WTC11 (cell line): ENCODE measurements at regions not wholly inside any gene's neighbourhood (a gene's known extent, or its start where the extent isn't known, plus 50 kb on each side); places are given as distances from the start of the nearest gene placed in this dataset.

Experiments used
- ATAC-seq: fragments of 200-7000 bp; cut with Tn5 transposase; 2 replicates; pipeline ENCODE4 v1.10.0; 2021; ENCODE audit warnings: mild to moderate bottlenecking, moderate library complexity
- CTCF ChIA-PET: fragments of 300-600 bp; sonication (Branson Sonifier 250); formaldehyde crosslinking; loops from one replicate; lab custom pipeline; 2021; ENCODE audit warnings: antibody characterized with exemption; lab: Charles Lee
- POLR2A ChIA-PET: fragments of 350-600 bp; sonication (Branson Sonifier 250); formaldehyde crosslinking; loops from one replicate; lab custom pipeline; 2021; ENCODE audit warnings: antibody characterized with exemption; lab: Charles Lee
- DNase-seq: peaks from one replicate; pipeline ENCODE4 v3.0.0; 2021; ENCODE audit warnings: low spot score
- H3K27ac Mint-ChIP-seq: 2 replicates; pipeline ENCODE4 v1.8.0; 2021; ENCODE audit warnings: mixed read lengths
- H3K27me3 Mint-ChIP-seq: 2 replicates; pipeline ENCODE4 v1.8.0; 2021; ENCODE audit warnings: low read depth, mild to moderate bottlenecking, moderate library complexity, mixed read lengths
- H3K36me3 Mint-ChIP-seq: 2 replicates; pipeline ENCODE4 v1.8.0; 2021; ENCODE audit warnings: mixed read lengths
- H3K4me1 Mint-ChIP-seq: 2 replicates; pipeline ENCODE4 v1.8.0; 2022; ENCODE audit warnings: mixed read lengths
- H3K4me3 Mint-ChIP-seq: 2 replicates; pipeline ENCODE4 v1.8.0; 2021; ENCODE audit warnings: mild to moderate bottlenecking, moderate library complexity, mixed read lengths
- H3K9me3 Mint-ChIP-seq: 2 replicates; pipeline ENCODE4 v1.8.0; 2021; ENCODE audit warnings: mixed read lengths
- ATF1 ChIP-seq: sonication (generic); formaldehyde crosslinking; IDR thresholded peaks from 2 replicates; pipeline ENCODE4 v1.8.1; 2023; ENCODE audit warnings: mild to moderate bottlenecking, moderate library complexity, missing genetic modification reagents
- CREB1 ChIP-seq: sonication (generic); formaldehyde crosslinking; IDR thresholded peaks from 2 replicates; pipeline ENCODE4 v1.8.0; 2023; ENCODE audit warnings: mild to moderate bottlenecking, missing genetic modification reagents
- CREM ChIP-seq: sonication (generic); formaldehyde crosslinking; IDR thresholded peaks from 2 replicates; pipeline ENCODE4 v1.8.1; 2022; ENCODE audit warnings: mild to moderate bottlenecking, missing genetic modification reagents, moderate library complexity
- ESRRA ChIP-seq: sonication (generic); formaldehyde crosslinking; IDR thresholded peaks from 2 replicates; pipeline ENCODE4 v1.8.1; 2022; ENCODE audit warnings: mild to moderate bottlenecking, missing genetic modification reagents, borderline replicate concordance
- GRHL2 ChIP-seq: fragments of 250-450 bp; sonication (Bioruptor Pico); IDR thresholded peaks from 2 replicates; pipeline ENCODE4 v1.8.0; 2022; ENCODE audit warnings: mild to moderate bottlenecking, moderate library complexity; ENCODE audit not compliant: insufficient replicate concordance, severe bottlenecking
- NFATC4 ChIP-seq: fragments of 250-450 bp; sonication (Bioruptor Pico); IDR thresholded peaks from 2 replicates; pipeline ENCODE4 v1.9.0; 2021; ENCODE audit warnings: mild to moderate bottlenecking
- NFYB ChIP-seq: sonication (generic); formaldehyde crosslinking; conservative IDR thresholded peaks from 2 replicates; pipeline ENCODE4 v1.8.0; 2022; ENCODE audit warnings: low read depth, missing genetic modification reagents
- NR2C2 ChIP-seq: sonication (generic); formaldehyde crosslinking; IDR thresholded peaks from 2 replicates; pipeline ENCODE4 v1.8.0; 2022; ENCODE audit warnings: mild to moderate bottlenecking, missing genetic modification reagents
- PRRX2 ChIP-seq: fragments of 250-450 bp; sonication (Bioruptor Pico); IDR thresholded peaks from 2 replicates; pipeline ENCODE4 v1.8.0; 2021; ENCODE audit warnings: mild to moderate bottlenecking
- RELA ChIP-seq: sonication (generic); formaldehyde crosslinking; IDR thresholded peaks from 2 replicates; pipeline ENCODE4 v1.8.1; 2022; ENCODE audit warnings: missing genetic modification reagents, mild to moderate bottlenecking, borderline replicate concordance
- TEAD4 ChIP-seq: sonication (generic); formaldehyde crosslinking; IDR thresholded peaks from 2 replicates; pipeline ENCODE4 v1.8.0; 2022; ENCODE audit warnings: mild to moderate bottlenecking, missing genetic modification reagents
- TP53 ChIP-seq: sonication (generic); formaldehyde crosslinking; IDR thresholded peaks from 2 replicates; pipeline ENCODE4 v1.8.1; 2023; ENCODE audit warnings: mild to moderate bottlenecking, missing genetic modification reagents
- ZNF121 ChIP-seq: sonication (generic); formaldehyde crosslinking; IDR thresholded peaks from 2 replicates; pipeline ENCODE4 v1.8.0; 2023; ENCODE audit warnings: missing genetic modification reagents
- ZNF219 ChIP-seq: sonication (generic); formaldehyde crosslinking; IDR thresholded peaks from 2 replicates; pipeline ENCODE4 v1.8.0; 2023; ENCODE audit warnings: missing genetic modification reagents, mild to moderate bottlenecking, borderline replicate concordance
- ZNF416 ChIP-seq: fragments of 250-450 bp; sonication (Bioruptor Pico); IDR thresholded peaks from 2 replicates; pipeline ENCODE4 v1.9.0; 2021; ENCODE audit warnings: mild to moderate bottlenecking, inconsistent platforms
- ZNF671 ChIP-seq: fragments of 250-450 bp; sonication (Bioruptor Pico); IDR thresholded peaks from 2 replicates; pipeline ENCODE4 v1.8.0; 2021; ENCODE audit warnings: mild to moderate bottlenecking
- TF ChIP-seq, protein P1 (sequence below): sonication (generic); formaldehyde crosslinking; IDR thresholded peaks from 2 replicates; pipeline ENCODE4 v1.8.0; 2023; ENCODE audit warnings: missing genetic modification reagents
- TF ChIP-seq, protein P2 (sequence below): sonication (generic); formaldehyde crosslinking; IDR thresholded peaks from 2 replicates; pipeline ENCODE4 v1.8.0; 2022; ENCODE audit warnings: mild to moderate bottlenecking, missing genetic modification reagents
- TF ChIP-seq, protein P3 (sequence below): sonication (generic); formaldehyde crosslinking; IDR thresholded peaks from 2 replicates; pipeline ENCODE4 v1.8.1; 2023; ENCODE audit warnings: mild to moderate bottlenecking, missing genetic modification reagents, borderline replicate concordance
- TF ChIP-seq, protein P4 (sequence below): sonication (generic); formaldehyde crosslinking; conservative IDR thresholded peaks from 2 replicates; pipeline ENCODE4 v1.8.1; 2023; ENCODE audit warnings: mild to moderate bottlenecking, low read depth, missing genetic modification reagents, moderate library complexity
- TF ChIP-seq, protein P5 (sequence below): sonication (generic); formaldehyde crosslinking; IDR thresholded peaks from 2 replicates; pipeline ENCODE4 v1.8.1; 2023; ENCODE audit warnings: mild to moderate bottlenecking, moderate library complexity, missing genetic modification reagents

DNA sequence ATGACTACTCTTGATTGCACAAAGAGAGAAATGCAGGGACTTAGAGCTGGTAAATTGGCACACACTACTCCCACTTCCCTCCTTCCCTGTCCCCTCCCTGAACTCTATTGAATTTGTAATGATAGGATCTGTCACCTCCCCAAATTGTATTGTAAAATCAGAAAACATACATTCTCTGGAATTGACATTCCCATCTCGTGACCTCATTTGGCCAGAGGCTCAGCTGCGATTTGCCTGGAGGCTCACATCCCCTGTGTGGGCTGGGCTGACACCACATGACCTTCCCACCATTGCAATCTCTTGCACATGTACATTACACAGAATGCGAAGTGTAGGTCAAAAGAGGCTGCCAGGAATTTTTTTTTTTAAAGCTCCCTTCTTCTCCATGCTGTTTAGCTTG lies 172.1 kb downstream of the MID1IP1 start:
- Mint-ChIP-seq H3K4me3 (no peak overlapping the region), H3K4me1 (no peaks in the 10 kb centered on the region), H3K36me3 (no peaks in the 10 kb centered on the region), H3K9me3 (no peaks in the 10 kb centered on the region), H3K27ac (no peak overlapping the region), H3K27me3 (no peaks in the 10 kb centered on the region)
- TF ChIP-seq ATF1 (CRISPR knock-in tag) (no peak), PRRX2 (CRISPR knock-in tag) (no peak)
- ATAC-seq: no peak
- DNase-seq: no peak
- CTCF ChIA-PET: no interaction called here
- POLR2A ChIA-PET: no interaction called here

DNA sequence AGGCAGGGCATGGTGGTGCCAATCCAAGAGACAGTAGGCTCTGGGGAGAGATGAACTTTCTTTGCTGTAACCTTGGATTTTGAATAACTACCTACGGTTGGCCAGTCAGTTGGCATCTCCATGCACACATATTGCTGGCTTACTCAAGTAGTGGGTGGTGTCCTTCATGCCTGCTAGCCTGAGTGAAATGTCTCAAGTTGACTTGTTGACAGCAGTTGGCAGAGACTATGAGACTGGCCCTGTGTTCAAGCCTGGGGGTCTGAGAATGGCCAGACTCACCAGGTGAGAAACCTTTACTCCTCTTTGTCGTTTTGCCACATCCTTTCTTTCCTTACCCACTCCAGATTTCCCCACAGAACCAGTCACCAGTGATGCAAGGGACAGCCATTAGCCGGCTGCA lies 173.3 kb downstream of the MID1IP1 start:
- Mint-ChIP-seq H3K27me3 (no peaks in the 10 kb centered on the region), H3K4me3 (no peak overlapping the region), H3K27ac (no peak overlapping the region), H3K9me3 (no peaks in the 10 kb centered on the region), H3K36me3 (no peaks in the 10 kb centered on the region), H3K4me1 (no peaks in the 10 kb centered on the region)
- ChIA-PET POLR2A (no interaction called here), CTCF (no interaction called here)
- TF ChIP-seq CREB1 (CRISPR knock-in tag): no peak
- no peak for TF ChIP-seq NR2C2 (CRISPR knock-in tag)
- TF ChIP-seq, protein P1, sequence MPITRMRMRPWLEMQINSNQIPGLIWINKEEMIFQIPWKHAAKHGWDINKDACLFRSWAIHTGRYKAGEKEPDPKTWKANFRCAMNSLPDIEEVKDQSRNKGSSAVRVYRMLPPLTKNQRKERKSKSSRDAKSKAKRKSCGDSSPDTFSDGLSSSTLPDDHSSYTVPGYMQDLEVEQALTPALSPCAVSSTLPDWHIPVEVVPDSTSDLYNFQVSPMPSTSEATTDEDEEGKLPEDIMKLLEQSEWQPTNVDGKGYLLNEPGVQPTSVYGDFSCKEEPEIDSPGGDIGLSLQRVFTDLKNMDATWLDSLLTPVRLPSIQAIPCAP: no peak
- TF ChIP-seq, protein P2, sequence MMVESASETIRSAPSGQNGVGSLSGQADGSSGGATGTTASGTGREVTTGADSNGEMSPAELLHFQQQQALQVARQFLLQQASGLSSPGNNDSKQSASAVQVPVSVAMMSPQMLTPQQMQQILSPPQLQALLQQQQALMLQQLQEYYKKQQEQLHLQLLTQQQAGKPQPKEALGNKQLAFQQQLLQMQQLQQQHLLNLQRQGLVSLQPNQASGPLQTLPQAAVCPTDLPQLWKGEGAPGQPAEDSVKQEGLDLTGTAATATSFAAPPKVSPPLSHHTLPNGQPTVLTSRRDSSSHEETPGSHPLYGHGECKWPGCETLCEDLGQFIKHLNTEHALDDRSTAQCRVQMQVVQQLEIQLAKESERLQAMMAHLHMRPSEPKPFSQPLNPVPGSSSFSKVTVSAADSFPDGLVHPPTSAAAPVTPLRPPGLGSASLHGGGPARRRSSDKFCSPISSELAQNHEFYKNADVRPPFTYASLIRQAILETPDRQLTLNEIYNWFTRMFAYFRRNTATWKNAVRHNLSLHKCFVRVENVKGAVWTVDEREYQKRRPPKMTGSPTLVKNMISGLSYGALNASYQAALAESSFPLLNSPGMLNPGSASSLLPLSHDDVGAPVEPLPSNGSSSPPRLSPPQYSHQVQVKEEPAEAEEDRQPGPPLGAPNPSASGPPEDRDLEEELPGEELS: no peak
- no peak for TF ChIP-seq CREM (CRISPR knock-in tag)
- no peak for TF ChIP-seq ESRRA (CRISPR knock-in tag)
- no peak for TF ChIP-seq TP53 (CRISPR knock-in tag)
- no peak for TF ChIP-seq GRHL2 (CRISPR knock-in tag)
- no peak for TF ChIP-seq NFATC4
- TF ChIP-seq ZNF121 (CRISPR knock-in tag): no peak
- TF ChIP-seq ZNF416 (CRISPR knock-in tag): no peak
- TF ChIP-seq RELA: no peak
- TF ChIP-seq, protein P3, sequence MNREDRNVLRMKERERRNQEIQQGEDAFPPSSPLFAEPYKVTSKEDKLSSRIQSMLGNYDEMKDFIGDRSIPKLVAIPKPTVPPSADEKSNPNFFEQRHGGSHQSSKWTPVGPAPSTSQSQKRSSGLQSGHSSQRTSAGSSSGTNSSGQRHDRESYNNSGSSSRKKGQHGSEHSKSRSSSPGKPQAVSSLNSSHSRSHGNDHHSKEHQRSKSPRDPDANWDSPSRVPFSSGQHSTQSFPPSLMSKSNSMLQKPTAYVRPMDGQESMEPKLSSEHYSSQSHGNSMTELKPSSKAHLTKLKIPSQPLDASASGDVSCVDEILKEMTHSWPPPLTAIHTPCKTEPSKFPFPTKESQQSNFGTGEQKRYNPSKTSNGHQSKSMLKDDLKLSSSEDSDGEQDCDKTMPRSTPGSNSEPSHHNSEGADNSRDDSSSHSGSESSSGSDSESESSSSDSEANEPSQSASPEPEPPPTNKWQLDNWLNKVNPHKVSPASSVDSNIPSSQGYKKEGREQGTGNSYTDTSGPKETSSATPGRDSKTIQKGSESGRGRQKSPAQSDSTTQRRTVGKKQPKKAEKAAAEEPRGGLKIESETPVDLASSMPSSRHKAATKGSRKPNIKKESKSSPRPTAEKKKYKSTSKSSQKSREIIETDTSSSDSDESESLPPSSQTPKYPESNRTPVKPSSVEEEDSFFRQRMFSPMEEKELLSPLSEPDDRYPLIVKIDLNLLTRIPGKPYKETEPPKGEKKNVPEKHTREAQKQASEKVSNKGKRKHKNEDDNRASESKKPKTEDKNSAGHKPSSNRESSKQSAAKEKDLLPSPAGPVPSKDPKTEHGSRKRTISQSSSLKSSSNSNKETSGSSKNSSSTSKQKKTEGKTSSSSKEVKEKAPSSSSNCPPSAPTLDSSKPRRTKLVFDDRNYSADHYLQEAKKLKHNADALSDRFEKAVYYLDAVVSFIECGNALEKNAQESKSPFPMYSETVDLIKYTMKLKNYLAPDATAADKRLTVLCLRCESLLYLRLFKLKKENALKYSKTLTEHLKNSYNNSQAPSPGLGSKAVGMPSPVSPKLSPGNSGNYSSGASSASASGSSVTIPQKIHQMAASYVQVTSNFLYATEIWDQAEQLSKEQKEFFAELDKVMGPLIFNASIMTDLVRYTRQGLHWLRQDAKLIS (CRISPR knock-in tag): no peak
- no peak for TF ChIP-seq ZNF671
- TF ChIP-seq ZNF219 (CRISPR knock-in tag): no peak
- no peak for TF ChIP-seq NFYB (CRISPR knock-in tag)
- TF ChIP-seq, protein P4, sequence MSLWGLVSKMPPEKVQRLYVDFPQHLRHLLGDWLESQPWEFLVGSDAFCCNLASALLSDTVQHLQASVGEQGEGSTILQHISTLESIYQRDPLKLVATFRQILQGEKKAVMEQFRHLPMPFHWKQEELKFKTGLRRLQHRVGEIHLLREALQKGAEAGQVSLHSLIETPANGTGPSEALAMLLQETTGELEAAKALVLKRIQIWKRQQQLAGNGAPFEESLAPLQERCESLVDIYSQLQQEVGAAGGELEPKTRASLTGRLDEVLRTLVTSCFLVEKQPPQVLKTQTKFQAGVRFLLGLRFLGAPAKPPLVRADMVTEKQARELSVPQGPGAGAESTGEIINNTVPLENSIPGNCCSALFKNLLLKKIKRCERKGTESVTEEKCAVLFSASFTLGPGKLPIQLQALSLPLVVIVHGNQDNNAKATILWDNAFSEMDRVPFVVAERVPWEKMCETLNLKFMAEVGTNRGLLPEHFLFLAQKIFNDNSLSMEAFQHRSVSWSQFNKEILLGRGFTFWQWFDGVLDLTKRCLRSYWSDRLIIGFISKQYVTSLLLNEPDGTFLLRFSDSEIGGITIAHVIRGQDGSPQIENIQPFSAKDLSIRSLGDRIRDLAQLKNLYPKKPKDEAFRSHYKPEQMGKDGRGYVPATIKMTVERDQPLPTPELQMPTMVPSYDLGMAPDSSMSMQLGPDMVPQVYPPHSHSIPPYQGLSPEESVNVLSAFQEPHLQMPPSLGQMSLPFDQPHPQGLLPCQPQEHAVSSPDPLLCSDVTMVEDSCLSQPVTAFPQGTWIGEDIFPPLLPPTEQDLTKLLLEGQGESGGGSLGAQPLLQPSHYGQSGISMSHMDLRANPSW: no peak
- TF ChIP-seq TEAD4 (CRISPR knock-in tag): no peak
- TF ChIP-seq, protein P5, sequence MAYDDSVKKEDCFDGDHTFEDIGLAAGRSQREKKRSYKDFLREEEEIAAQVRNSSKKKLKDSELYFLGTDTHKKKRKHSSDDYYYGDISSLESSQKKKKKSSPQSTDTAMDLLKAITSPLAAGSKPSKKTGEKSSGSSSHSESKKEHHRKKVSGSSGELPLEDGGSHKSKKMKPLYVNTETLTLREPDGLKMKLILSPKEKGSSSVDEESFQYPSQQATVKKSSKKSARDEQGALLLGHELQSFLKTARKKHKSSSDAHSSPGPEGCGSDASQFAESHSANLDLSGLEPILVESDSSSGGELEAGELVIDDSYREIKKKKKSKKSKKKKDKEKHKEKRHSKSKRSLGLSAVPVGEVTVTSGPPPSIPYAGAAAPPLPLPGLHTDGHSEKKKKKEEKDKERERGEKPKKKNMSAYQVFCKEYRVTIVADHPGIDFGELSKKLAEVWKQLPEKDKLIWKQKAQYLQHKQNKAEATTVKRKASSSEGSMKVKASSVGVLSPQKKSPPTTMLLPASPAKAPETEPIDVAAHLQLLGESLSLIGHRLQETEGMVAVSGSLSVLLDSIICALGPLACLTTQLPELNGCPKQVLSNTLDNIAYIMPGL: no peak
- ATAC-seq: no peak
- no peak for DNase-seq
